Renal cortex interstitium (tissue), 11 donors: ENCODE measurements at regions not wholly inside any gene's neighbourhood (a gene's known extent, or its start where the extent isn't known, plus 50 kb on each side); places are given as distances from the start of the nearest gene placed in this dataset.
"Not testable (repeated sequence)": the region's sequence is repeated elsewhere in the genome, so short reads cannot be mapped to it uniquely, and the experiment has no call there.

ENCODE experiments used
- DNase-seq, 11 donors: peaks; one replicate each; pipeline ENCODE4 v3.0.0-alpha.2; 2013; ENCODE audit warnings: low read depth in 9 of 11, low spot score in 4 of 11; ENCODE audit errors: extremely low read depth in 1 of 11

DNA sequence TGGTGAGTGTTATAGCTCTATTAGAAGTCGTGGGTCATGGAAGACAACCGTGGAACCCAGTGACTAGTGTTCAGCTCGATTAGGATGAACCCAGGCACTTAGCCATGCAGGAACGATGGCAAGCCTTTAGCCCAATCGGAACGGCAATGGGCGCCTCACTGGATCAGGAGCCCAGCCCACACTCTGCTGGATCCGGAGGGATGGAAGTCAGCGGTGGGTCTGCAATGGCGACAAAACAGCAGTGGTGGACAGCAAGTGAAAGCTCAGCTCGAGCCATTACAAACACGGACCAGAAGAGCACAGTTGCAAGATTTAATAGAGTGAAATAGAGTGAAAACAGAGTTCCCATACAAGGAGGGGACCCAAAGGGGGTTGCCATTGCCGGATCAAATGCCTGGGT is 558.5 kb upstream of the CYLC2 start:
- DNase-seq: not testable (repeated sequence)

DNA sequence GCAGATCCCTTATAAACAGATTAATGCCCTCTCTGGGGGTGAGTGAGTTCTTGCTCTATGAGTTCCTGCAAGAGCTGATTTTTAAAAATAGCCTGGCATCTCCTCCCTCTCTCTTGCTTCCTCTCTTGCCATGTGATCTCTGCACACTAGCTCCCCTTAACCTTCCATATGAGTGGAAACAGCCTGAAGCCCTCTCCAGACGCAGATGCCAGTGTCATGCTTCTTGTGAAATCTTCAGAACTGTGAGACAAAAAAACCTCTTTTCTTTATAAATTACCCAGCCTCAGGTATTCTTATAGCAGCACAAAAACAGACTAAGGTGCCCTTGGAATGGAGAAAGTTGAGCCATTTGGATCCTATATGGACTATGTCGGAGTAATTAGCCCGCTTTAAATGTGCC is 559.7 kb upstream of the CYLC2 start:
- no peak for DNase-seq

DNA sequence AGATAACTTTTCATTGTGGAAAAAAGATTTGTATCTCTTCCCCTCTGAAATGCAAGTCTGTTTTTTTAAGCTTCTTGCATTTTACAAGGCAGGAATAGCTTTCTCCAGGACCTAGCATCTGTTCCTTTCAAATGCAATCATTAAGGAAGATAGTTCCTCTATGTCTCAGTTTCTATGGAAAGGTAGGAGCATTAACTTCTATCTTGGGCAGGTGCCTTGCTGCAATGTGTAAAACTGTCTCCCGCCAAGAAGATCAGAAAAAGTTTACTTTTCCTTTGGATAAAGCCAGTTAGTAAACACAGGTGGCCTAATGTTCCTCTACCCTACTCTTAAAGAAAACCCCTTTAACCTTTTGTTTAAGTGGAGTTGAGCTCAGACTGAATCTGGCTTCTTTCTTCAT is 560.6 kb upstream of the CYLC2 start:
- DNase-seq: no peak

DNA sequence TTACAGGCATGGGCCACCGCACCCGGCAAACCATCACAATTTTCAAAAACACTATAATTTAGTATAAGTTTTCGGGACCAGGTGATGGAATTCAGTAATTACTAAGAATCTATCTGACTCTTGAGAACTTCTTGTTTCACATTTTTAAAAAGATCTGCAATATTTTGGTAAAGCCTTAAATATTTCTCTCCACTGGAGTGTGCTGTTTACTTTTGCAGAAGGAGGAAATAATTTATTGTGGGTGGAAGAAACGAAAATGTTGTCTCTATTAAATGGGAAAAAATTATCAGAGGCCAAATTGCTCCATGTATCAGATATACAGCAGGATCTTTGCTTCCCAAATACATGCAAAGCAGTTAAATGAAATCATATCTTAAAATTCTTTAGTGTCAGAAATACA is 566.8 kb upstream of the CYLC2 start:
- DNase-seq: no peak

DNA sequence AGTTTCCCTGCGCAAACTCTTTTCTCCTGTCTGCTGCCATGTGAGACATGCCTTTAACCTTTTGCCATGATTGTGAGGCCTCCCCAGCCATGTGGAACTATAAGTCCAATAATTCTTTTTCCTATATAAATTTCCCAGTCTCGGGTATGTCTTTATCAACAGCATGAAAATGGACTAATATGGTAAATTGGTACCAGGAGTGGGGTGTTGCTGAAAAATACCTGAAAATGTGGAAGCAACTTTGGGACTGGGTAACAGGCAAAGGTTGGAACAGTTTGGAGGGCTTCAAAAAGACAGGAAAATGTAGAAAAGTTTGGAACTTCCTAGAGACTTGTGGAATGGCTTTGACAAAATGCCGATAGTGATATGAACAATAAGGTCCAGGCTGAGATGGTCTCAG is 578.9 kb upstream of the CYLC2 start:
- DNase-seq: not testable (repeated sequence)

DNA sequence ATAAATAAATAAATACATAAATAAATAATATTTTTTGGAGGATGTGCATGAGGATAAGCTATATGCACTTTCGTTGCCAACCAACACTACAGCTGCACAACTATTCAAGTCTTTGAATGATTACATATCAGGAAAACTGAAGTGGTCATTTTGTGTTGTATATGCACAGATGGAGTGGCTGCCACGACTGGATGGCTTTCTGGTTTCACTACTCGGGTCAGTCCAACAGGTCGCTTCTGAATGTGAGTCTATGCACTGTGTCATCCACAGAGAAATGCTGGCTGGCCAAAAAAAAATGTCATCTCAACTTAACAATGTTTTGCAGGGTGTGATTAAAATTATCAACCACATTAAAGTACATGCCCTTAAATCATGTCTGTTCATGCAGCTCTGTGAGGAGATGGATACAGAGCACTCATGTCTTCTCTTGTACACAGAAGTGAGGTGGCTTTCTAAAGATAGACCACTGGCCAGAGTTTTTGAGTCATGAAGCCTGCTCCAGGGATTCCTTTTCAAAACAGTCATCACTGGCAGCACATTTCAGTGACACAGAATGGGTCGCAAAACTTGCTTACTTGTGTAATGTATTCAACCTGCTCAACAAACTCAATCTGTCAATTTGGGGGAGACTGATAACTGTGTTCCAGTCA is 589.8 kb upstream of the CYLC2 start:
- no peak for DNase-seq

DNA sequence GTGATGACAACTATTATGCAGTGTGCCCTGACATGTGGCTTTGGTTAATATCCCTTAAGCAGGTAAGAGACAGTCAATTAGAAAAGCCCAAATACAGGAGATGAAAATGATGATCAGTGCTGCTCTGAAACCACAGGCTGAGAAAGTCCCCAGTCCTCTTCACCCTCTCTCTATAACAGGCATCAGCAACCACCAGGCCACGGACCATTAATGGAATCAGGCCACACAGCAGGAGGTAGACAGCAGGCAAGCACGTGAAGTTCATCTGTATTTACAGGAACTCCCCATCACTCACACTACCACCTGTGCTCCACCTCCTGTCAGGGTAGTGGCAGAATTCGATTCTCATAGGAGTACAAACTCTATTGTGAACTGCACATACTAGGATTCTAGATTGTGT is 591.6 kb upstream of the CYLC2 start:
- DNase-seq: no peak

DNA sequence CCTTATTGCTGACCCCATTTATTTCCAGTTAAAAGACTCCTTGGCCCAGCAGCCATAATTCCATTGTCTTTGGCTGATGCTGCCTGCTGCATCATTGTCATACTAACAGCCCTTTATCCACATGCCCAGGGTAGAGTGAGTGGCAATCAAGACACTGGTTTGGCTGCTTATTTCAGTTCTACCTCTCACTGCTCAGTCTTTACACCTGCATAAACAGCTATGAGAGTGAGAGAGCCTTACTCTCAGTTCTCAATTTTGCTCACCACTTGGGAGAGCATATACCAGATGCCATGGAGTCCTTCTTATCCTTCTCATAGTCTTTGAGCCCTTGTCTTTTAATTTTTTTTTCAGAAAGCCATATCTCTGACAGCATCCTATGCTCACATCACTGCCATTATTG is 596.9 kb upstream of the CYLC2 start:
- no peak for DNase-seq

DNA sequence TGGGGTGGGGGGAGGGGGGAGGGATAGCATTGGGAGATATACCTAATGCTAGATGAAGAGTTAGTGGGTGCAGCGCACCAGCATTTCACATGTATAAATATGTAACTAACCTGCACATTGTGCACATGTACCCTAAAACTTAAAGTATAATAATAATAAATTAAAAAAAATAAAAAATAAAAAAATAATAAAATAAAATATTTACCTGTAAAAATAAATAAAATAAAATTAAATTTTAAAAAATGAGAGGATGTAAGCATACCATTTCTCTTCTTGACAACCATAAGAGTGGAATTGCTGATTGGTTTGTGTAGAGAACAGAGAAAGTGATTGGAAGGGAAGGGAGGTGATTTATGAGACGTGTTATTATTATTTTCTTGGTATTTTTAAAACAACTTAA is 609.5 kb upstream of the CYLC2 start:
- not testable (repeated sequence) for DNase-seq

DNA sequence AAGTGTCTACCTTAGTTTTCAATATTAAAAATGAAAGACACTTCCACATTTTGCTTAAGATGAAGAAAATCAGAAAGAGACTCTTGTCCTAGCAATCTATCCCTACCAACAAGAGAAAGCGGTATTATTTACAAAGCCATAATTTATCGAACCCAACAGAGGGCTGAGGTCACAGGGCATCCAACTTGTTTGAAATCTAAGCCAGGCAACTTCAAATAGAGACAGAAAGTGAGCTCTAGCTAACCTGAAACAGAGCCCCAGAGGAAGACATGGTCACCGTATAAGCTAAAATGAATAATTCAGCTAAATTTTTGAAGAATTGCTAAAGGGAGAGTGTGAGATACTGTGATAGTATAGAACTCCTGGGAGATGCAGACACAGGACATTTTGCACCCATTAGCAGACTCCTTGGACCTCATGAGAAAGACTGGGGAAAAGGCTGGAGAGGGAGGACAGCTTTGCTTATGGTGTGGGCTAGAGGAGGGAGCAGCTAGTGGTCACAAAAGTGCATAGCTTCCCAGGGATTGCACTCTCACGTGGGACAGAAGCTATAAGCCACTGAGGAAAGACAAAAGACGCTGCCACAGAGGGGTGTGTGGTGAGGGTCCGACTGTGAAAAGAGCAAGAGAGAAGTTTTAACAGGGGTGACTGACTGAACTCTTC is 624.2 kb upstream of the GRIN3A start:
- peak in 5 of 11 donors; percentile 3 to 22 (median 12) for DNase-seq

DNA sequence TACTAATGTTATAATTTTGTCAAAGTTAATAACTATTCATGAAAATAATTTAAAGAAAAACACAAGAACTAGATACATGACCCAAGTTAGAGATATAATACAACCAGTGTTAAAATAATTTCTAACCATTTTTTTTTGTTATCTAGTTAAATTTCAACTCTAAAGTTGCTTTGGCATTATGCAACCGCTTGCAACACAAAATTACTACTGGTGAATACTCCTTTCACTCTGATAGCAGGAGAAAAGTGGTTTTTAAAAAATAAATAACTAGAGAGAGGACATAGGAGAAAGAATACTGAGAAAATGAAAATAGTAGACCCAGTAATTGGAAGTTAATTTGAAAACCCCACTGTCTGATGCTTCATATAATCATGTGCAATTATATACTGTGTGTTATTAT is 622.4 kb upstream of the GRIN3A start:
- DNase-seq: no peak

DNA sequence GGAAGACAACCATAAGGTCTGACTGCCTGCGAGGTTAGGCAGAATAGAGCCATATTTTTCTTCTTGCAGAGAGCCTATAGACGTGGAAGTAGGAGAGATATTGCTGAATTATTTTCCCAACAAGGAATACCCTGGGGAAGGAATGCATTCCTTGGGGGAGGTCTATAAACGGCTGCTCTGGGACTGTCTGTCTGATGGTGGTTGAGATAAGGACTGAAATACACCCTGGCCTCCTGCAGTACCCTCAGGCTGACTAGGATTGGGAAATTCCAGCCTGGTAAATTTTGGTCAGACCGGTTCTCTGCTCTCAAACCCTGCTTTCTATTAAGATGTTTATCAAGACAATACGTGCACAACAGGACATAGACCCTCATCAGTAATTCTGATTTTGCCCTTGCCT is 617.5 kb upstream of the GRIN3A start:
- DNase-seq: no peak

DNA sequence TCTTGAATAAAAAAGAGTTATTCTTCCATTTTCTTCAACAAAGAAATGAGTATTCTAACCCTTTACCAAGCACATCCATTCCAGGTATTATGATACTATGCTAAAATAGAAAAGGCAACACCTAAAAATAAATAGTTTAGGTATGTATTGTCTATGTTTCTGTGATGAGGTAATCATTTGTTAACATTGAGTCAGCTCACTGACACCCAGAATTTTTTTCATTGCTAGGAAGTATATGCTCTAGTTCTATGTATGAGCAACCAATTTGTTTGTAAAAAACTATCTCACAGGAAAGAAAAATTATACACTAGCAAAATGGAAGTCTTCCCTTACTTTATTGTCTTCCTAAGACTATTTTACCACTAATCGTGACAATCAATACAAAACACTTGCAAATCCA is 615.6 kb upstream of the GRIN3A start:
- DNase-seq: no peak

DNA sequence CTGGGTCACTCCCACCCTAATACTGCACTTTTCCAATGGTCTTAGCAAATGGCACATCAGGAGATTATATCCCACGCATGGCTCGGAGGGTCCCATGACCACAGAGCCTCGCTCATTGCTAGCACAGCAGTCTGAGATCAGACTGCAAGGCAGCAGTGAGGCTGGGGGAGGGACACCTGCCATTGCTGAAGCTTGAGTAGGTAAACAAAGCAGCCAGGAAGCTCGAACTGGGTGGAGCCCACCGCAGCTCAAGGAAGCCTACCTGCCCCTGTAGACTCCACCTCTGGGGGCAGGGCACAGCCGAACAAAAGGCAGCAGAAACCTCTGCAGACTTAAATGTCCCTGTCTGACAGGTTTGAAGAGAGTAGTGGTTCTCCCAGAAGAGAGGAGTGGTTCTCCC is 599.0 kb upstream of the GRIN3A start:
- DNase-seq: not testable (repeated sequence)

DNA sequence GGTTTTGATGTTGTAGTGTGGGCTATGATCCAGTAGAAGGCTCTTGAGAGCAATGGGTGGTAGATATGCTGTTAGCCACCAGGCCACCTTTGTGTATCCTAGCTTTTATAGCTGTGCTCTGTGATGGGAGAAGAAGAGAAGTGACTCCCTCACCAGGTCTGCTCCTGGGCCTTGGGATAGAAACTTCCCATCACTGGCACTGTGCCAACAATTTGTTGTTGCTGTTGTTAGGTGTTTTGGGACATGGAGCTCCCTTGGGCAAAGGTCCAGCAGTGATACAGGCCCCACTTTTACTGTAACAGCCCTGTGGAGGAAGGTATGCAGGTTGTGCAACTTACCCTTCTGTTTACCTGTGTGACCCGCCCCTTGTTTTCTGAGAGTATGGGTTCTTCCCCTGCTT is 570.9 kb upstream of the GRIN3A start:
- DNase-seq: no peak

DNA sequence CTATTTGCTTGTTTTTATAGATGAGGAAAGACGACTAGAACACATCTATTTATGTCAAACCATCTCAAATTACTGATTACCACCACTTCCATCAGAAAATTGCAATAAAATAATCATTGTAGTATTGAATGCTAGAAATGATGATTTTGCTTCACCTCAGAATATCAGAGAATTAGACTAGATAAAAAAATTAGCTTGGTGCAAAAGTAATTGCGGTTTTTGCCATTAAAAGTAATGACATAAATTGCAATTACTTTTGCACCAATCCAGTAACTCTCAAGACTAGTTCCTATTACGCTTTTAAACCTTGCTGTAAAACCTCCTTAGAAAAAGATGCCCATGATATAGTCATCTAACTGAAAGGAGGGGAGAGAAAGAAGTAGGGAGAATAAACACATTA is 556.7 kb upstream of the GRIN3A start:
- DNase-seq: no peak

DNA sequence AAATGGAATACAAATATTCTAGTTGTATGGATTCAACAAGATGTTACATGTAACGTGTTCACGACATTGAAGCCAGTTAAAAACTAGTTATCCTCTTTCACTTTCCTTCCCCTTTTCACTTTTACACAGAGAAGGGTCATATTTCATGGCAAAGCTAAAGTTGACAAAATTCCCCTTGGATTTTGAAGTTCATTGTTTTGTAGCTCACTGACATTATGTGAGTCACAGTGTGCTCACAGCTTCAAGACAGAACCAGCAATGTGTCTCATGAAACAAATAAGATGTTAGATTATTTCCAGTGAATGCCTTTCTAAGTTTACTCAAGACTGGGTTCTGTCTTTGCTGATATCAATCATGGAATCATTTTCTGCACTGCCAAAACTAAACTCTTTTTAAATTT is 535.5 kb upstream of the GRIN3A start:
- no peak for DNase-seq

DNA sequence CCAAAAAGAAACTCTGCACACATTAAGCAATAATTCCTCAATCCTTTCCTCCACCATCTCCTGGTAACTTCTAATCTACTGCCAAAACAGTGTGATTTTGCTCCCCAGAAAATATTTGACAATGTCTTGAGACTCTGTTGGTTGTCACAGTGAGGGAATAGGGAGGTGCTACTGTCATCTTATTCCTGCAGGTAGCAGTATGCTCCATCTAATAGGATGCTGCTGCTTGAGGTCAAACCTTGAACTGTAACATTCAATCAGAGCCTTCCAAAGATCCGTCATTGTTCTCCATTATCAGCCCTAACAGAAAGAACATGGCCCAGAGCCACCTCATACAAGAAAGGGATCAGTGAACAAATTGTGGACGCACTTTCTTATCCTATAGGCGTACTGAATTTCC is 514.7 kb upstream of the GRIN3A start:
- DNase-seq: no peak

DNA sequence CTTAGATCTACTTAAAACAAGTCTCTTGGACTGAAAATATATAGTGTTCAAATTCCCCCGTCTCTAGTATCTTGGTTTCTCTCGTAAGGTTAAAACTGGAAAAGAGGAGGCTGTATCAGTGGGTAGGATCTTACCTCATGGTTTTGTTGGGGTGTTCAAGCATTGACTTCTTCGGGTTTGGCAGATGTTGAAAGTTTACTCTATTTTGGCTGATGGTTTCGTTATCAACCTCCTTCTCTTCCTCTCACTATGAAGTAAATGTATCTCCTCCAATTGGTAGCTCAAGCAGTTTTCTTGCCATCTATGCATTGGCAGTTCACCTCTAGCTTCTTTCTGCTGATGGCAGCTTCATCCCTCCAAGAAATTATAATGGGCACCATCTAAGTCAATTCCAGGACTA is 506.5 kb upstream of the GRIN3A start:
- no peak for DNase-seq

DNA sequence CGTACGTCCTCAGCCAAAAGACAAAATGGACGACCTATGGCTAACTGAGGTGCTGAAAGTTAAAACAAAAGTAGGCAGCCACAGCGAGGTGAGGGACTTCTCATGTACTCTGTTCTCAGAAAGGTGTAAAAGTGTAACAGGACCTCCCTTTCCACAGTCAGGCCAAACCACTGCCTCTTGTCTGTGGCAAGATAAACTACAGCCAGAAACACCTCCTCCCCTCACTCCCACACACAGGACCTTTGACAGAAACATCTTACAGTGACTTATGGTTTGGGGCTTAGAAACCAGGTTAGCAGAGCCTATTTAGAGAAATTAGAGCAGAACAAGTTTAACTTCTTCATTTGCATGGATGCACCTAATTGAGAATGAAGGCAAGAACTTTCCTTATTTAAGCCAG is 499.1 kb upstream of the GRIN3A start:
- DNase-seq: peak in 10 of 11 donors; percentile 20 to 66 (median 42)

DNA sequence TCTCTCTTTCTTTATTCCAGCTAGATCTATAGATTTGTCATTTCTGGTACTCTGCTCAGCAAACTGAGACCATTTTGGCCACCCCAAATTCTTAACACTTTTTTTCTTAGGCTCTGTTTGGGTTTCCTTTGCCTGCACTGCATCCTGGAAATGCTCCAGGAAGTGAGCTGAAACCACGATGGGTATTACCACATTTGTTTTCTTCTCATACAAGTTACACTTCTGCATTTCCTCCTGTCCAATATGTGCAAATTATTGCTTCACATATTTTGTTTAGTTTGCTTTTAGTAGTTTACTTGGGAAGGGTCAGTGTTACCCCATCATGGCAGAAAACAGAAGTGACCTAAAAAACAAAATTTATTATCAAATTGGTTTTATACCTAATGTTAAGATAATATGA is 498.6 kb upstream of the GRIN3A start:
- no peak for DNase-seq
